ENCODE measurements at regions not wholly inside any gene's neighbourhood (a gene's known extent, or its start where the extent isn't known, plus 50 kb on each side); places are given as distances from the start of the nearest gene placed in this dataset.

DNA sequence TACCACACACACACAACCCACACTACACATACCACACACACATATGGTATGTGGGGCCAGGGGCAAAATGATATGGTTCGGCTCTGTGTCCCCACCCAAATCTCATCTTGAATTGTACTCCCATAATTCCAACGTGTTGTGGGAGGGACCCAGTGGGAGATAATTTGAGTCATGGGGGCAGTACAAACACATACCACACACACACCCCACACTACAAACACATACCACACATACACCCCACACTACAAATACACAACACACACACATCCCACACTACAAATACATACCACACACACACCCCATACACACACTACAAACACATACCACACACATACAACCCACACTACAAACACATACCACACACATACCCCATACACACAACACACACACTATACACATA lies 117.8 kb downstream of the TTC32 start:
- DNase-seq (ENCODE audit: low spot score), result no peak

DNA sequence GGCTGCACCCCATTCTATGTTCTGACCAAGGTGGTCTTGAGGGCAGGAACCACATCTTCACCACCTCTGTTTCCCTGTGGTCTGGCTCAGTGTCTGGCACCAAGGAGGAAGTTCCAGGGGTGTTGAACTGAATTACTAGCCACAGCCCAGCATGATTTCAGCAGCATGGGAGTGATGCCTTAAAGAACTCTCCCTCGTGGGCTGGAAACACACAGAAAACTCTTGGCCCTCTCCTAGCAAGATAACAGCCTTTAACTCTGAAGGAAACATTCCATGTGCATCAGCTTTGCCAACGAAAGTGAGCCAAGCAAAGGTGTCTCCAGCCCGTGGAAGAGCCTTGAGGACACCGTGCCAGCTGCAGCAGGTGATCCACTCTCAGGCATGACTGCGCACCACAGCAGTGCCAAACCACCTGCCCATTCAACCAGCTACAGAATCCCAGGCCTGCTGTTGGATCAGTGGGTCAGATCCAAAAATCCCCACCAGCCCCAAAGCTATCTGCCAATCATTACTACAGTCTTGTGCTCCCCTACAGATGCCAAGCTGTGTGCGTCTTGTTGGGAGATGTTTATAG lies 124.8 kb downstream of the TTC32 start:
- no peak for DNase-seq (ENCODE audit: low spot score)

DNA sequence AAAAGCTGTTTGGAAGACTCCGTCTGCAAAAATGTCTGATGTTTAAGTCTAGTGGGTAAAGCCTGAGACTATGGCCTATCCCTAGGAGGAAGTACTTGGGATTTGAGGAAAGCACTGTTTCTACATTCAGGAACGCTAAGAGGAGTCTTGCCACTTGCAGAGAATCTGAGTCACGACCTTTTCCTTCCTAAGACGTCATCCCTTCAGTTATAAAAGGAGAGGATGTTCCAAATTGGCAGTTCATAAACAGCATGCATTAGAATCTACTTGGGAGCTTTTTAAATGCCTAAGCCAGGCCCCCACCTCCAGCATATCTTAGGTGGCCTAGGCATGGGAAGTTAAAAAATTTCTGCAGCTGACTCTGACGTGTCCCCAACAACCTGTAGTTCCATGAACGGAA lies 125.9 kb downstream of the TTC32 start:
- no peak for DNase-seq (ENCODE audit: low spot score)

DNA sequence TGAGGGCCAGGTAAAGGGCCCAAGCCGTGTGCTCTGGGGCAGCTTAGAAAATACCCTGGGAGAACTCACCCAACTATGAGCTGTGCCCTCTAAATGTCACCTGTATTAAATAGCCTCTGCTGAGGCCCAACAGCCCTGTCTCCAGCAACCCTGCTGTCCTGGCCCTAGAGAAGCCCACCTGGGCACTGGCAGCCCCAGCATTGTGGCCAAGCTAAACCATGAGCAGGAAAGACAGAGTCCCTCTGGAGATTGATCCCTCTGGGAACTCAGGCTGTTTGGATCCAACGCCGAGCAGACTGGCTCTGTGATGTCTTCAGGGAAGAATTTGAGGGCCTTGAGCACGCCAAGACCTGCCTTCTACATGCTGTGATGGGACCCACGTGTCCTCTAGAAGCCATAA lies 126.5 kb downstream of the TTC32 start:
- no peak for DNase-seq (ENCODE audit: low spot score)

DNA sequence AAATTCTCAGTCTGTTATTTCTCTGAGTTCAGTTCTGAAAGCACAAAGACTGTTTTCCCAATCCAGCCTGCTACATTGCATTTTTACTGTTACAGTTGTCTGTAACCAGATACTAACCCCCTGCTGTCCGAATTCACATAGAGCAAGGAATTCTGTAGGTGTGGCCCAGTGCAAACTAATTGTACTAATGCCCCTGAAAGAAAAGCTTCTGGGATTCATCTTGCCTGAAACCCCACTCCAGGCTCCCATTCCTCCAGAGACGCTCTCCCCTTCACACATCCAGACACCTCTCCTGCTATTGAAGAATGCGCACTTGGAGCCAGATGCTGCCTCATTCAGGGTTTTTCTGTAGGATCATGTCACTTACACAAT lies 127.0 kb downstream of the TTC32 start:
- DNase-seq (ENCODE audit: low spot score), result no peak

DNA sequence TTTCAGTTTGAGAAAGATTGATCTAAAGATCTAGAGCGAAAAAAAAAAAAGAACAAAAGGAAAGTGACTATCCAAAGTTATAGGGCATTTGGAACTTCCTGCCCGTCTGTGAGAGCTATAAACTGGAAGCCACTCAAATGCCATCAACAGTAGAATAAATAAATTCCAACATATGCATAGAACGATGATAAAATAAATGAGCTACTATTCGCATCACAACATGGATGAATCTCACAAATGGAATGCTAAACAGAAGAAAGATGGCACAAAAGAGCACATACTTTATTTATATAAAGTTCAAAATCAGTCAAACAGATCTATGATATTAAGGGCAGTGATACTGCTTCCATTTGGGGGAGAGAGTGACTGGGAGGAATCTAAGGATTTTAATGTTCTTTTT lies 128.8 kb downstream of the TTC32 start:
- DNase-seq (ENCODE audit: low spot score), result no peak

DNA sequence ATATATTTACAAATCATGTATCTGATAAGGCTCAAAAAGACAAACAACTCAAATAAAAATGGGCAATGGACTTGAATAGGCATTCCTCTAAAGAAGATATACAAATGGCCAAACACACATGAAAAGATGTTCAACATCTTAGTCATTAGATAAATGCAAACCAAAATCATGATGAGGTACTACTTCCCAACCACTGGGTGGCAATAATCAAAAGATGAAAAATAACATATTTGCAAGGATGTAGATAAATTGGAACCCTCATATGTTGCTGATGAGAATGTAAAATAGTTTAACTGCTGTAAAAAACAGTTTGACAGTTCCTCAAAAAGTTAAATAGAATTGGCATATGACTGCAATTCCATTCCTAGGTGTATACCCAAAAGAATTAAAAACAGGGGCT lies 132.3 kb downstream of the TTC32 start:
- no peak for DNase-seq (ENCODE audit: low spot score)

DNA sequence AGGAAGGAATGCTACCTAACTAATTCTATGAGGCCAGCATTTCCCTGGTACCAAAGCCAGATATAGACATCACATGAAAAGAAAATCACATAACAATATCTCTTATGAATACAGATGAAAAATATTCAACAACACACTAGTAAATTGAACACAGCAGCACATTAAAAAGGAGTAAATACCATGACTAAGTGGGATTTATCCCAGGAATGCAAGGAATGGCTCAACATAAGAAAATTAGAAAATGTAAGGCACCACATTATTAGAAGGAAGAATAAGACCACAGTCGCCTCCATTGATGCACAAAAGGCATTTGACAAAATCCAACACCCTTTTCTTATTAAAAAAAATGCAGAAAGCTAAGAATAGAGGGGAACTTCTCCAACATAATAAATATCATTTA lies 133.9 kb downstream of the TTC32 start:
- DNase-seq (ENCODE audit: low spot score), result no peak

DNA sequence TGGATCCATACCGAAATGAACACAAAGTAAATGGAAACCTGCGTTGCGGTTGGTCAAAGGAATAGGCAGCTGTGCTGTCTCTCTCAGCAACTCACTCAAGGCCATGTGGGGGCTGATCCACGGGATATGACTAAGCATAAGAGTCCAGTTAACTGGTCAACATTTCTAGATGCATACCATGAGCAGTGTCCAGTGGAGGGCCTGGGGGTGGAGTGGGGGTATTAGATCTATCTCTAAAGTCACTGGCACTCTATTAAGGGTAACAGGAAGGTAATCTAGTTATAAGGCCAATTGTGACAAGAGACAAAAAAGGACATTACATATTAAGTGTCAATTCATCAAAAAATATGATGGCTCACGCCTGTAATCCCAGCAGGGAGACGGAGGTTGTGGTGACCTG lies 136.8 kb downstream of the TTC32 start:
- DNase-seq (ENCODE audit: low spot score), result no peak

DNA sequence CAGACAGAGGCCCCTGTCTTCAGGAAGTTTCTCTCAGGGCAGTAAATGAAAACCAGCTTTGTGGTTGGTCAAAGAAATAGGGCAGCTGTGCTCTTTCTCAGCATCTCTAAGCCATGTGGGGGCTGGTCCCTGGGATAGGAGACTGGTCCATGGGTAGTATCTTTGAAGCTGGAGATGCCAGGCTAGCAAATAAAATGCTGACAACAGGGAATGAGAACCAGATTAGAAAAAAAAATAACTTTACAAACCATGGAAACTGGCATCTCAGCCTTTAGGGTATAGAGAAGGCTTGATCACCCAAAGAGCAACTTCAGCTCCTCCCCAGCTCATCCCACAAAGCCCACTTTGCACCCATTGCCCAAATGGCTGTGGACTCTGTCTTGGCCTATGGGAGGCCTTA lies 138.1 kb downstream of the TTC32 start:
- no peak for DNase-seq (ENCODE audit: low spot score)

DNA sequence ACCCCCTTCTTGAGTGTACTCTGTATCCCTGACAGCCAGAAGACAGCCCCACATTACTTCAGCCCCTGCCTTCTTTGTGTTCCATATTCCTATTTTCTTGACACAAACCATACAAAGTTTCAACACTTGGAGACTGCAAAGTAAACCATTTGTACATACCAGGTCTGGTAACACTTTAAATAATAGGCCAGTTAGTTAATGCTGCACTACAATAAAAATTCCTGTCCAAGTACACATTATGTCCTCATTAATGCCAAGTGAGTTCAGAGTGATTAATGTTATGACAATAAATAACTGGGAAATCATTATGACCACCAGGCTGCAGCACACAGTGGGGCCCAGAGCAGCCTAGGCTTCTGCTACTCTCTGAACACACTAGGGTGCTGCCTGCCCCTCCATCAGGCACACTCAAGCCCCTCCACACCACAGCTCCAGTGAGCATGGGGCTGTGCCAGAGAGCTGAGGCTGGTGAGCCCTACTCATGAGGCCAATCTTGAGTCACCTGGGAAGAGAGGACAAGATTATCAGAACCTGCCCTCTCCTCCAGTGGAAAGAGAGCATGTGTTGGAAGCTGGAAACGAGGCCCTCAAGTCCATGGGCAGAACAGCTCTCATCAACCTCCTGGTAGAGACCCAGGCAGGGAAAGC lies 138.7 kb downstream of the TTC32 start:
- DNase-seq (ENCODE audit: low spot score), result no peak

DNA sequence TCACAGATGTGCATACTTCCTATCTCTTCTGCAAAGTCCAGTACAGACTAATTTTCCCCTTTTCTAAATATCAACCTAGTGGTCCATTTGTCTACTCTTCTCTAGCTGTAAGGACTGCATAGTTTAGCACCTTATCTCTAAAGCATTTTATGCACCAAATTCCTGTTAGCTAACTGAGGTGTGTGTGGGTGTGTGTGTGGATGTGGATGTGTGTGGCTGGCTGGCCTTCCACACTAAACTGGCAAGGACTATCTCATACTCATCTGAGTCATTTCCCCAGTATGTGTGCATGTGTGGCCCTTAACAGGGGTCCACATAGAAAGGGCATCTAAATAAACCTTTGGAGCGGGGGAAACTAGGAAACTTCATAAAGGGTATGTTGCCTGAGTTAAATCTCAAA lies 139.6 kb downstream of the TTC32 start:
- no peak for DNase-seq (ENCODE audit: low spot score)

DNA sequence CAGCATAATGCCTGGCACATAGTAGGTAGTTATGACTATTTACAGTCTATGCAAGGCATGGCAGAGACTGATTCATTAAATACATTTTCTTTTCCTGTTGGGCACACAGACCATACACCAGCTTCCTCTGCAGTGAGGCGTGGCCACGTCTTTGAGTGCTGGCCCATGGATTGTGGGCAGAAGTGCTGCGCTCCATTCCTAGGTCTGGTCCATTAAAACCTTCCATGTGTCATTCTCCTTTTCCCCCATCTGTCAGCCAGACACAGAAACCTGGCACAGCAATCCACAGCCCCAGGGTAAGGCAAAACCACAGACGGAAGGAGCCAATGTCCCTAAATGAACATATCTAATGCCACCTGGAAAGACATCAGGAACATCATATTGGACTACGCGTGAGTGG lies 141.9 kb downstream of the TTC32 start:
- DNase-seq (ENCODE audit: low spot score), result no peak

DNA sequence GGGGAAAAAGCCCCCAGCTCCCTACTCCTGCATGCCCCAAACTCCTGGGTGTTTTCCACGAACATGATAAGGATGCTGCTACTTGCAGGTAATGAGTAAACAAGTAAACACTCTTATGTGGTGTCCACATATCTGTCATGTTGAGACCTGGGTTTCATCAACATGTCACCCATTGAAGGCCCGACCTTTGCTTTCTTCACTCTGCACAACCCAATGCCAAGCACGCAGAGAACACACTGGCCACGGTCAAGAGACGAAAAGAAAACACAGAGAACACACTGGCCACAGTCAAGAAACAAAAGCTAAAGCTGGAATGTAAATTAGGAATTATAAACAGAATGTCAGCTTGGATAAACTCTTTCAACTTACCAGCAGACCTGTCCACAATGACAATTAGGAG lies 143.1 kb downstream of the TTC32 start:
- no peak for DNase-seq (ENCODE audit: low spot score)

DNA sequence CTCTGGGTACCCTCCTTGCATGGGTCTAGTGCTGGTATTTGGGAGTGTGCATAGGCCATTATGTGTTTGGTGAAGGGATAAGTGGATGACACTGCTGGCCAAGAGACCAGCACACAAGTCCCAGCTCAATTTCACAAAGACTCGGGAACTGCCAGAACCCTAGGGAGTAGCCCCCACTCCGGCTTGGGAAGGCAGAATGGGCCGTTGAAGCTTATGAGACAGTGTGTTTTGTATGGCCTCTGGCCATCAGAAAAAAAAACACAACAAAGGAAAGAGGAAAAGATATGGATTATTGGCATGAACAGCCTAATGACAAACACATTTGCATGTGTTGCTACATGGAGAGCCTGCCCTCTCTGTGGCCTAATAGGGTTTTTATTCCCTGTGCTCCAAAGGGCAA lies 144.2 kb downstream of the TTC32 start:
- DNase-seq (ENCODE audit: low spot score), result no peak

DNA sequence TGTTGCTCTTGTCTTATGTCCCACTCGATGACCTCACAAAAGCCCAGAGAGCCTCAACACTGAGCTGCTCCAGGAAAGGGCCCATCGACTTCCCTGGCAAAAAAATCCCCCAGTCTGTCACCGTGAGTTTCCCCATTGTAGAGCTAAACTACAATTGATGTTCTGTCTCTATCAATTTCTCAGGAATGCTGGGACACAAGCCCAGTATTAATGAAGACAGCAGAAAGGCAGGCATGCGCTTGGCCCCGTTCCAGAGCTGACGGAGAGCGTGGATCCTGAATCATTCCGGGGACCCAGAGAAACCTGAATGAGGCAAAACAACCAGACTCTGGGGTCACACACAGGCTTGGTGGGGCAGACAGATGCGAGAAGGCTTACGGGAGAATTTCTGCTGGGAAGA lies 146.9 kb downstream of the TTC32 start:
- no peak for DNase-seq (ENCODE audit: low spot score)

DNA sequence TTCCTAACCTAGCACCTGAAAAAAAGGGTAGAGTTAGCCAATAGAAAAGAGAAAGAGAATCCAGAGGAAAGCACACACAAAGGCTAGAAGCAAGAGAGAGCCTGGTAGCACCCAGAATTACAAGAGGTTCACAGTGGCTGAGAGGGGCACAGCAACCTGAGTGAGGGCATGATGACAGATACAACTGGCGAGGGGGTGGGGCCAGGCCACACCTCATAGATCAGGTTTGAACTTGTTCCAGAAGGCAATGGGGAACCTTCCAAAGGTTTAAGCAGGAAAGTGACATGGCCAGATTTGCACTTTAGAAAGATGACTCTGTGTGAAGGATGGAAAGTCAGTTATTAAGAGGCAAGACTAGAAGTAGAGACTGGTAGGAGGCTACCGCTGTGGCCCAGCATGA lies 148.0 kb downstream of the TTC32 start:
- no peak for DNase-seq (ENCODE audit: low spot score)

DNA sequence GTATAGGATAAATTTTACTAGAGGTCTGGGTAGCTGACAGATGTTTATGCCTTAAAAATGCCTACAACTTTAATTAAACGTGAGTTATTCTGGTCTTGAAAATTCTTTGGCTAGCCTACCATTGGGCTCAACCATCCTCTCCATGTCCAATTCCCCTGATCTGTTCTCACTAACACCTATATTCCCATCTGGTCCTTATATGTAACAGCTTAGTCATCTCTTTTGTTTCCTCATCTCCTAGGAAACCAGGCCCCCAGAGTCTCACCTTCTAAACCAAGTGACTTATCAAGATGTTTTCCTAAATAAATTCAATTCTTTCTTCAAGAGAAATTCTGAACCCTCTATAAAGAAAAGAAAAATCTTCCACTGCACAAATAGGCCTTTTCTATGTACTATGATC lies 148.5 kb downstream of the TTC32 start:
- DNase-seq (ENCODE audit: low spot score), result no peak

DNA sequence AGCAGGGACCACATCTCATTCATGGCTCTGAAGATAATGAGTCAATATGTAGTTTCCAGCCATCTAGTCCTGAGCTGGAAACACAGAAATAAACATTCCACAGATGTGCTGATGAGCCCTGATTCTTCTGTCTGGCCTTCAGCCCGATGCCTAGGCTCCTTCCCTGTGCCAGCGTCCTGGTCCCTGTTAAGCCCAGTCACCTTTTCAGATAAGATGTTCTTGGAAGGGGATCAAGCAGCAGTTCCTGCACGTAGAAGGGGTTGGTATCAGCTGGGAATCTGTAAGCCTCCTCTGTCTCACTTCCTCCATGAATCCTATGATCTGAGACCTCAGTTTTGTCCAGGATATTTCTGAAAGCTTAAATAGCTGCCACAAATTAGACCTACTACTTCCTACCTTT lies 149.3 kb downstream of the TTC32 start:
- no peak for DNase-seq (ENCODE audit: low spot score)

DNA sequence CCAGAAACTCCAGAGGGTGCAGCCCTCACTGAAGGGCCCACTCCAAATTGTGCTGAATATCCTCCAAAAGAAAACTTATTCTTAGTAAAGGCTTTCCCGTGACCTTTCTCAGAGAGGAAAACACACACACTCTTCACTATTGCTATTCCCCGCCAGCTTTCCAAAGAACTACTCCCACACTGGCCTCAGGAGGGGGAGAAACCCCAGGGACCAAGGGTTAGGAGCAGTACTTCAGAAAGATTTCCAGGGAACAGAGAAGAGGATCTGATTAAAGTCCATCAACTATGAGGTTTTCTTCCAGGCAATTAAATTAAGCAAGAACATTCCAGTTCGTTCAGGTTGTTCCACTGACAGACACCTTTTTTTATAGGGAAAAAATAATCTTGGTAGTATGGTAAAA lies 150.2 kb downstream of the TTC32 start:
- no peak for DNase-seq (ENCODE audit: low spot score)

DNA sequence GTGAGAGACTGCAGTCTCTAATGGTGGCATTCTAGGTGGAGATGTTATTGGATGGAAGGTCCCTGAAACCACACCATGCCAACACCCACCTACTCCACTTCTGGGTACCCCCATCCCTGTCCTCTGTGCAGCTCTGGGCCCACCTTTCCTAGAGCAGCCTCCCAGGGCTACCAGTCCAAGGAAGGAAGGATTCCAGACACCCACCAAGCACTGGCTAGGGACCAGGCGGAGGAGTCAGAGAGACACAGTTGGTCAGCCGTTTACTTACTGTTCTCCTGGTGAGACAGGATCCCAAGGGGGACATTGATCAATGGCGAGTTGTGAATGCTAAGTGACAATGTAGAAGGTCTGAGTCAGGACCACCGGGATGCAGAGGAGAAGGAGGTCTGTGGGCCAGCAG lies 151.6 kb downstream of the TTC32 start:
- no peak for DNase-seq (ENCODE audit: low spot score)

DNA sequence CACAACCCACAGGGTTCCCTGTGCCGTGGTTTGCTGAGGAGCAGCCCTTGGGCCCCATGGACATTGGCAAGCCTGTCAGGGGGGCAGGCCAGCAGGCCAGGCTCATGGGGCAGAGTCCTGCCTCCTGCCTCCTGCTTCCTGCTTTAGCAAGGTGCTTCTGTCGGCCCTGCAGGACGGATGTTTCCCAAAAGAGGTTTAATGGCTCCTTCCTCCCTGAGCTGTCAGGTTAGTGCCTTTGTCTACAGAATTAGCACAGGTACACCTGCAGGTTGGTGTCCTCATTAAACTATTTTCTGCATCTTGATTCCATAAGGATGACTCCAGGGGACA lies 152.3 kb downstream of the TTC32 start:
- no peak for DNase-seq (ENCODE audit: low spot score)

DNA sequence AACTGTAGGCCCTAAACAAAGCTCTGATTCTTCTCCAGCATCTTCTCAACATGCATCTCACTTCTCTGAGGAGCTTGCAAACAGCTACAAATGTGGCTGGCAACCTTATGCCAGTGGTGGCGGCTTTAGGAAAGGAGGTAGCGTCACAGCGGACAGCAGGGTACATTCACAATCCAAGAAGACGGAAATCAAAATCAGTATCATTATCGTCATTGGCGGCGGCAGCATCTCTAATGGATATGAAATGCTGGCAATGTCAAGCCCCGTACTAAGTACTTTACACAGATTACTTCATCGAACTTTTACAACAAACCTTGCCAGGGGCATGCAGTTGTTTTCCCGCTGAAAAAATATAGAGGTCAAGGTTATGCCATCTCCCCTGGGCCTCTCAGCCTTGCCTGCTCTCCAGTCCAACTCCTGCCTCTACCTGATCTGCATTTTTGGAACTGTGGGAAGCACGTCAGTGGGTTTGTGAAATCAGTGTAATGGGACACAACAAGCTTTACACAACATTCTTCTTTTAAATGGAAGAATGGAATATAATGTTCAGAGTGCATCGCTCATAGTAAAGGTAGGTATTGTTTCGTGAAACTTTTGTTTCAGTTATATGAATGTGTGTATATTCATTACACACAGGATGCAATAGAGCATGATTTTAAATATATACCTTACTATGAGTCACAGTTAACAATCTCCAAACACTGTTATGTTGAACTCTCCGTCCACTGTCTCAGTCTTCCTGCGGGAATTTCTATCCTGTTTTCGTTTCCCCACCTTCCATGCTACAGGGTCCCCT lies 152.9 kb downstream of the TTC32 start:
- no peak for DNase-seq (ENCODE audit: low spot score)

DNA sequence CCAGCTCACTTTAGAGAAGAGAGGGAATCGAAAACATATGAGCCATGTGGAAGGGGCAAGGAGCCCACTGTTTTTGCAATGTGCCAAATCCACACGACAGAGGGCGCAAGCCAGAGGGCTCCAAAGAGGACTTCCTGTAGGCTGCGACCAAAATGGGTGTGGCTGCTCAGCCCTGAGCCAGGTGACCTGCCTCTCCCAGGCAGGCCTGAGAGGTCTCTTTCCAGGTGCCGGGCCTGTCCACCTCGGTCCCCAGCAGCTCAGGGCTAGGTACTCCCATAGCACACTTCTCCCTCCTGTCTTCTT lies 153.8 kb downstream of the TTC32 start:
- no peak for DNase-seq (ENCODE audit: low spot score)

All from CD4-positive, alpha-beta T cell treated with Interleukin-15 for 4 hours (primary cell).